H9 (cell line): ENCODE measurements at regions not wholly inside any gene's neighbourhood (a gene's known extent, or its start where the extent isn't known, plus 50 kb on each side); places are given as distances from the start of the nearest gene placed in this dataset.

Experiments
- DNase-seq: peaks from one replicate; pipeline ENCODE4 v3.0.0-alpha.2; 2017
- H2AFZ ChIP-seq: one replicate; pipeline ENCODE4 v1.6.1; 2013; ENCODE audit warnings: mild to moderate bottlenecking, low read length, control low read depth, moderate library complexity
- H2AK5ac ChIP-seq: 2 replicates; pipeline ENCODE4 v1.6.1; 2013; ENCODE audit warnings: low read length, control low read depth, mixed read lengths; ENCODE audit not compliant: insufficient read length
- H2BK120ac ChIP-seq: one replicate; pipeline ENCODE4 v1.6.1; 2013; ENCODE audit warnings: low read depth, mild to moderate bottlenecking, low read length, control low read depth, inconsistent platforms; ENCODE audit not compliant: poor library complexity, severe bottlenecking
- H2BK12ac ChIP-seq: 2 replicates; pipeline ENCODE4 v1.6.1; 2013; ENCODE audit warnings: low read length, control low read depth, mixed read lengths, low read depth; ENCODE audit not compliant: insufficient read length
- H2BK15ac ChIP-seq: 2 replicates; pipeline ENCODE4 v1.6.1; 2013; ENCODE audit warnings: low read depth, low read length, control low read depth
- H2BK20ac ChIP-seq: one replicate; pipeline ENCODE4 v1.6.1; 2013; ENCODE audit warnings: low read depth, mild to moderate bottlenecking, low read length, control low read depth, inconsistent platforms; ENCODE audit not compliant: poor library complexity, severe bottlenecking
- H2BK5ac ChIP-seq: 2 replicates; pipeline ENCODE4 v1.6.1; 2013; ENCODE audit warnings: low read length, control low read depth, mixed read lengths; ENCODE audit not compliant: insufficient read length
- H3K14ac ChIP-seq: 2 replicates; pipeline ENCODE4 v1.6.1; 2013; ENCODE audit warnings: low read length, control low read depth; ENCODE audit not compliant: insufficient read depth
- H3K18ac ChIP-seq: 2 replicates; pipeline ENCODE4 v1.6.1; 2013; ENCODE audit warnings: low read depth, mild to moderate bottlenecking, mixed read lengths, low read length, control low read depth; ENCODE audit not compliant: insufficient read length
- H3K23ac ChIP-seq: 2 replicates; pipeline ENCODE4 v1.6.1; 2013; ENCODE audit warnings: low read length, control low read depth, mixed read lengths, low read depth; ENCODE audit not compliant: insufficient read length
- H3K23me2 ChIP-seq: 2 replicates; pipeline ENCODE4 v1.6.1; 2013; ENCODE audit warnings: low read depth, mild to moderate bottlenecking, mixed read lengths, low read length, control low read depth; ENCODE audit not compliant: insufficient read length, poor library complexity, severe bottlenecking
- H3K27ac ChIP-seq: 2 replicates; pipeline ENCODE4 v1.5.1; 2013; ENCODE audit warnings: low read length, control low read depth, mixed read lengths, low read depth; ENCODE audit not compliant: insufficient read length
- H3K27me3 ChIP-seq: 2 replicates; pipeline ENCODE4 v1.6.1; 2013; ENCODE audit warnings: low read length, control low read depth, inconsistent platforms; ENCODE audit not compliant: insufficient read depth
- H3K4ac ChIP-seq: 2 replicates; pipeline ENCODE4 v1.6.1; 2013; ENCODE audit warnings: low read depth, mild to moderate bottlenecking, control low read depth, inconsistent platforms, low read length, moderate library complexity
- H3K4me1 ChIP-seq: 2 replicates; pipeline ENCODE4 v1.6.1; 2013; ENCODE audit warnings: low read length, control low read depth, inconsistent platforms; ENCODE audit not compliant: insufficient read depth
- H3K4me2 ChIP-seq: 2 replicates; pipeline ENCODE4 v1.6.1; 2013; ENCODE audit warnings: low read length, control low read depth, mixed read lengths; ENCODE audit not compliant: insufficient read length, insufficient read depth
- H3K56ac ChIP-seq: 2 replicates; pipeline ENCODE4 v1.6.1; 2013; ENCODE audit warnings: low read depth, mild to moderate bottlenecking, mixed read lengths, low read length, control low read depth; ENCODE audit not compliant: insufficient read length
- H3K79me1 ChIP-seq: 2 replicates; pipeline ENCODE4 v1.6.1; 2013; ENCODE audit warnings: low read depth, mild to moderate bottlenecking, moderate library complexity, low read length, control low read depth, inconsistent platforms; ENCODE audit not compliant: insufficient read depth, poor library complexity, severe bottlenecking
- H3K79me2 ChIP-seq: 2 replicates; pipeline ENCODE4 v1.6.1; 2013; ENCODE audit warnings: low read length, control low read depth, inconsistent platforms; ENCODE audit not compliant: insufficient read depth
- H3K9ac ChIP-seq: 2 replicates; pipeline ENCODE4 v1.6.1; 2013; ENCODE audit warnings: low read length, control low read depth, mixed read lengths; ENCODE audit not compliant: insufficient read length; ENCODE audit errors: extremely low read depth
- H3K9me3 ChIP-seq: one replicate; pipeline ENCODE4 v1.6.1; 2013; ENCODE audit warnings: low read depth, low read length, inconsistent platforms; ENCODE audit not compliant: control insufficient read depth
- H3T11ph ChIP-seq: one replicate; pipeline ENCODE4 v1.6.1; 2013; ENCODE audit warnings: mild to moderate bottlenecking, low read length, control low read depth, inconsistent platforms
- H4K20me1 ChIP-seq: one replicate; pipeline ENCODE4 v1.6.1; 2013; ENCODE audit not compliant: control insufficient read depth, insufficient read length, insufficient read depth
- H4K5ac ChIP-seq: 2 replicates; pipeline ENCODE4 v1.6.1; 2013; ENCODE audit warnings: low read depth, mild to moderate bottlenecking, mixed read lengths, low read length, control low read depth; ENCODE audit not compliant: insufficient read length
- H4K8ac ChIP-seq: replicated peaks from 2 replicates; pipeline ENCODE4 v1.6.1; 2013; ENCODE audit warnings: low read length, control low read depth, mixed read lengths, low read depth; ENCODE audit not compliant: insufficient read length
- H4K91ac ChIP-seq: 2 replicates; pipeline ENCODE4 v1.6.1; 2013; ENCODE audit warnings: low read depth, mild to moderate bottlenecking, moderate library complexity, mixed read lengths, low read length, control low read depth; ENCODE audit not compliant: insufficient read length
- H3K27ac Mint-ChIP-seq, 3 experiments: 2 replicates in 2 of 3; 3 replicates in 1 of 3; pipeline ENCODE4 v1.8.0; 2020 to 2021; ENCODE audit warnings: mixed read lengths in 3 of 3, mild to moderate bottlenecking in 1 of 3, moderate library complexity in 1 of 3
- H3K27me3 Mint-ChIP-seq: 2 replicates; pipeline ENCODE4 v1.8.0; 2021; ENCODE audit warnings: low read depth, mild to moderate bottlenecking, moderate library complexity, mixed read lengths
- H3K36me3 Mint-ChIP-seq, 3 experiments: 2 replicates in 2 of 3; 3 replicates in 1 of 3; pipeline ENCODE4 v1.8.0; 2020 to 2021; ENCODE audit warnings: low read depth in 3 of 3, mixed read lengths in 3 of 3; ENCODE audit not compliant: insufficient read depth in 1 of 3
- H3K4me1 Mint-ChIP-seq, 2 experiments: 2 replicates each; pipeline ENCODE4 v1.8.0; 2020; ENCODE audit warnings: mixed read lengths in 2 of 2
- H3K4me3 Mint-ChIP-seq, 2 experiments: 2 replicates in 1 of 2; 3 replicates in 1 of 2; pipeline ENCODE4 v1.8.0; 2020 to 2021; ENCODE audit warnings: mild to moderate bottlenecking in 2 of 2, mixed read lengths in 2 of 2, moderate library complexity in 1 of 2
- H3K9me3 Mint-ChIP-seq, 2 experiments: 2 replicates in 1 of 2; 3 replicates in 1 of 2; pipeline ENCODE4 v1.8.0; 2020; ENCODE audit warnings: mild to moderate bottlenecking in 2 of 2, mixed read lengths in 2 of 2, moderate library complexity in 1 of 2
- WGBS: extraction: QIAGEN DNeasy Blood & Tissue Kit; methylation state at CpG from one replicate; pipeline ENCODE4 v1.1.7; 2013; ENCODE audit warnings: missing lambda C conversion rate, low lambda C conversion rate, mixed read lengths; ENCODE audit not compliant: insufficient read length; ENCODE audit errors: extremely low coverage; 5-methylcytosine and 5-hydroxymethylcytosine counted together
- TF ChIP-seq, protein P1 (sequence below): fragments of 200-600 bp; sonication (generic); conservative IDR thresholded peaks from 3 replicates; pipeline ENCODE4 v1.8.0; 2021; ENCODE audit warnings: antibody characterized with exemption, mild to moderate bottlenecking

GRCh38 chr9:96163161-96163560 lies 138.8 kb downstream of the HSD17B3 start:
- no peak overlapping the region for H4K91ac ChIP-seq
- no peak overlapping the region for H3K18ac ChIP-seq
- Mint-ChIP-seq H3K4me3 (no peak overlapping the region), H3K4me1 (no peaks in the 10 kb centered on the region), H3K36me3 (no peaks in the 10 kb centered on the region), H3K27me3 (peaks cover 18% of the 10 kb centered on the region), H3K9me3 (no peaks in the 10 kb centered on the region), H3K27ac (no peak overlapping the region)
- H3K79me1 ChIP-seq = no peaks in the 10 kb centered on the region
- no peaks in the 10 kb centered on the region for H4K20me1 ChIP-seq
- H3K14ac ChIP-seq = no peak overlapping the region
- no peak overlapping the region for H3K27ac ChIP-seq
- no peaks in the 10 kb centered on the region for H3K4me1 ChIP-seq
- no peaks in the 10 kb centered on the region for H3K9me3 ChIP-seq
- TF ChIP-seq, protein P1, sequence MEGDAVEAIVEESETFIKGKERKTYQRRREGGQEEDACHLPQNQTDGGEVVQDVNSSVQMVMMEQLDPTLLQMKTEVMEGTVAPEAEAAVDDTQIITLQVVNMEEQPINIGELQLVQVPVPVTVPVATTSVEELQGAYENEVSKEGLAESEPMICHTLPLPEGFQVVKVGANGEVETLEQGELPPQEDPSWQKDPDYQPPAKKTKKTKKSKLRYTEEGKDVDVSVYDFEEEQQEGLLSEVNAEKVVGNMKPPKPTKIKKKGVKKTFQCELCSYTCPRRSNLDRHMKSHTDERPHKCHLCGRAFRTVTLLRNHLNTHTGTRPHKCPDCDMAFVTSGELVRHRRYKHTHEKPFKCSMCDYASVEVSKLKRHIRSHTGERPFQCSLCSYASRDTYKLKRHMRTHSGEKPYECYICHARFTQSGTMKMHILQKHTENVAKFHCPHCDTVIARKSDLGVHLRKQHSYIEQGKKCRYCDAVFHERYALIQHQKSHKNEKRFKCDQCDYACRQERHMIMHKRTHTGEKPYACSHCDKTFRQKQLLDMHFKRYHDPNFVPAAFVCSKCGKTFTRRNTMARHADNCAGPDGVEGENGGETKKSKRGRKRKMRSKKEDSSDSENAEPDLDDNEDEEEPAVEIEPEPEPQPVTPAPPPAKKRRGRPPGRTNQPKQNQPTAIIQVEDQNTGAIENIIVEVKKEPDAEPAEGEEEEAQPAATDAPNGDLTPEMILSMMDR = no peak
- no peak overlapping the region for H2AFZ ChIP-seq
- no peak overlapping the region for H4K8ac ChIP-seq
- H2BK5ac ChIP-seq = no peak overlapping the region
- no CpG with 5 or more reads among the region's 7 CpGs for WGBS
- no peak overlapping the region for H3K4me2 ChIP-seq
- DNase-seq = no peak
- no peak overlapping the region for H3T11ph ChIP-seq
- H2BK15ac ChIP-seq = no peak overlapping the region
- no peak overlapping the region for H3K23ac ChIP-seq
- H3K9ac ChIP-seq = no peak overlapping the region
- H3K79me2 ChIP-seq = no peaks in the 10 kb centered on the region
- H3K4ac ChIP-seq = no peak overlapping the region
- no peak overlapping the region for H2BK120ac ChIP-seq
- H4K5ac ChIP-seq = no peak overlapping the region
- H2BK12ac ChIP-seq = no peak overlapping the region
- no peak overlapping the region for H2AK5ac ChIP-seq
- no peak overlapping the region for H3K56ac ChIP-seq
- no peaks in the 10 kb centered on the region for H3K27me3 ChIP-seq
- H3K23me2 ChIP-seq = no peaks in the 10 kb centered on the region
- no peak overlapping the region for H2BK20ac ChIP-seq
